Gastroesophageal sphincter (tissue), 3 donors: ENCODE measurements at regions not wholly inside any gene's neighbourhood (a gene's known extent, or its start where the extent isn't known, plus 50 kb on each side); places are given as distances from the start of the nearest gene placed in this dataset.

Experiments used
- CTCF ChIP-seq, 4 experiments: fragments of 200-600 bp in 2 of 4; fragments of 450-650 bp in 2 of 4; sonication (generic) in 1 of 4; IDR thresholded peaks; one replicate each; pipeline ENCODE4 v1.5.1; 2017 to 2019; ENCODE audit warnings: antibody characterized with exemption in 4 of 4, mild to moderate bottlenecking in 2 of 4, moderate library complexity in 2 of 4
- EP300 ChIP-seq: sonication (generic); formaldehyde crosslinking; IDR thresholded peaks from one replicate; pipeline ENCODE4 v1.6.1; 2017; ENCODE audit warnings: antibody characterized with exemption, mild to moderate bottlenecking
- POLR2A ChIP-seq, 2 donors: fragments of 450-650 bp; IDR thresholded peaks; one replicate each; pipeline ENCODE4 v1.6.1; 2017; ENCODE audit warnings: antibody characterized with exemption in 2 of 2, mild to moderate bottlenecking in 2 of 2, moderate library complexity in 1 of 2
- POLR2AphosphoS5 ChIP-seq: sonication (generic); formaldehyde crosslinking; IDR thresholded peaks from one replicate; pipeline ENCODE4 v1.6.1; 2017; ENCODE audit warnings: antibody characterized with exemption

GRCh38 chr6:67863346-67863745 is 771.7 kb upstream of the ADGRB3 start:
- TF ChIP-seq CTCF (IDR thresholded peaks at IDR 0.05) (no peak), POLR2A (IDR thresholded peaks at IDR 0.05) (no peak), POLR2AphosphoS5 (no peak), EP300 (no peak)
